Epithelial cell of prostate (primary cell): ENCODE measurements at regions not wholly inside any gene's neighbourhood (a gene's known extent, or its start where the extent isn't known, plus 50 kb on each side); places are given as distances from the start of the nearest gene placed in this dataset.

Experiments used
- DNase-seq: peaks from one replicate; pipeline ENCODE4 v3.0.0-alpha.2; 2011; ENCODE audit warnings: low read depth, low spot score
- H3K27ac ChIP-seq: fragments of 450-650 bp; 2 replicates; pipeline ENCODE4 v1.5.1; 2017; ENCODE audit warnings: mild to moderate bottlenecking

GRCh38 chr10:8224591-8224990, 170.1 kb downstream of the GATA3 start:
- no peak for DNase-seq
- no peak overlapping the region for H3K27ac ChIP-seq

GRCh38 chr10:8225187-8225586, 170.7 kb downstream of the GATA3 start:
- no peak overlapping the region for H3K27ac ChIP-seq
- DNase-seq, result no peak

GRCh38 chr10:8227246-8227645, 172.8 kb downstream of the GATA3 start:
- no peak for DNase-seq
- H3K27ac ChIP-seq, result no peak overlapping the region

DNA sequence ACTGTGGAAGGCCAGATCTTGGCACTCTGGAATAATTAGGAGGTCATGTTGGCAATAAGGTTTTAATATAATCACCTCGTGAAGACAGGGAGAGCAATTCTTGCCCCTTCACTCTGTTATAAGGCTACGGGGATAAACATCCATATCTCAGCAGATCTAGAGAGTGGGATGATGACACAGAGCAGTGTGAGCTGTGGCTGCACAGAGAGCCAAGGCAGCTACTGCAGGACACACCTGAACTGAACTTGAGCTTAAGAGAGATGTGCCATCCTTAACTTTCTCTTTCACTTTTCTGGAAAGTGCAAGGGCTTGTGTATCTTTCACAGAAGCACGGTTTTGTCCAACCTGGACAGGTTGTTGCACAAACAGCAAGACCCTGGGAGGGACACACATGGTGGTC, 174.7 kb downstream of the GATA3 start:
- no peak for DNase-seq
- no peak overlapping the region for H3K27ac ChIP-seq

GRCh38 chr10:8230902-8231301, 176.4 kb downstream of the GATA3 start:
- DNase-seq, result no peak
- H3K27ac ChIP-seq, result no peak overlapping the region

DNA sequence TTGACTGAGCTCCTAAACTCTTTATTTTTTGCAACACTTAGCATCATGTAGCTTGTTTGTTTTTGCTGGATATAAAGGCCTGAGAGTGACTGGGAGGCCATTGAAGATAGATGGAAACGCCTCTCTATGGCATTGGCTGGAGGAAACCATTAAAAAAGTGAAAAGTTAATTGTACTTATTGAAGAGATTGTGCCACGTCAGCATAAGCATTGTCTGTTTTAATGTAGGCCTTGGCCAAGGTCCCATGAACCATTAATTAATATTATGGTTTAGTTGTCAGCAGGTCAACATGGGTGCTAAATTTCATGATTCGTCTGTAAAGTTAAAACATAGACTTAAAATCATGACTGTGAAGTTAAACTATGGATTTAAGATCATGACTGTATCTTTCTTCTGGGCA, 178.6 kb downstream of the GATA3 start:
- H3K27ac ChIP-seq, result no peak overlapping the region
- DNase-seq, result no peak

DNA sequence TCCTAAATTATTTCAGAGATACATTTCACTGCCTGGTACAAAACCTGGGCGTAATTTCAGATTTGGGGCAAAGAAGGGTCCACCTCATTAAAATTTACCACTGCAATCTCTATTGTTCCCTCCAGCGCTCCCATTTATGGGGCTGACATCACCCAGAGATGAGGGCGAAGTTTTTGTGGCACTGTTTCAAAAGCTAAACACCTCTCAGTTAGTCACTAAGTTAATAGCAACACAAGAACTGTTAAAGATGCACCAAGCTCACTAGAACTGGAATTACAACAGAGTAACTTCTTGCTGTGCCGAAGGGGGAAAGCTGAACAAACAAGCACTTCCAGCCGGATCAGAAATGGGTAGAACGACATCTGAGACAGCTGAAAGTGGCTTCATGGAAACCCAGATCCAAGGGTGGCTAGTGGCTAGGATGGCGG, 179.4 kb downstream of the GATA3 start:
- no peak for DNase-seq
- no peak overlapping the region for H3K27ac ChIP-seq

GRCh38 chr10:8235253-8236027, 181.0 kb downstream of the GATA3 start:
- no peak overlapping the region for H3K27ac ChIP-seq
- DNase-seq, result no peak

DNA sequence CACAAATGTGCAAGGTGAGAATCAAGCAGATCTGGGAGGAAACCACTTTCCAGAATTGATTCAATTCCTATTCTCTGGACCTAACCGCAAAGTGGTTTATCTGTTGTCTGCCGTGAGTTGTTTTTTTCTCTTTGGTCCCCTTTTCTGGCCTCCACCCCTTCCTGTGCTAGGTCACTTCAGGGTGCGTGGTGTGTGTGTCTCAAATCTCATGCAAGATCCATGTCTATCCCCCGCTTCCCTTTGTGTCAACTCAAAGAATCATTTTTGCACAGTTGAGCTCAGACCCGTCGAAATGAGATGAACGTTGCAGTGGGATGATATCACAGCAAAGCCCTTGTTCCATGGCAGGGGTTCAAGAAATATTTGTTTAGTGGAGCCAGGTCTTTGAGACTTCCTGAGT, 184.5 kb downstream of the GATA3 start:
- no peak overlapping the region for H3K27ac ChIP-seq
- DNase-seq, result no peak

DNA sequence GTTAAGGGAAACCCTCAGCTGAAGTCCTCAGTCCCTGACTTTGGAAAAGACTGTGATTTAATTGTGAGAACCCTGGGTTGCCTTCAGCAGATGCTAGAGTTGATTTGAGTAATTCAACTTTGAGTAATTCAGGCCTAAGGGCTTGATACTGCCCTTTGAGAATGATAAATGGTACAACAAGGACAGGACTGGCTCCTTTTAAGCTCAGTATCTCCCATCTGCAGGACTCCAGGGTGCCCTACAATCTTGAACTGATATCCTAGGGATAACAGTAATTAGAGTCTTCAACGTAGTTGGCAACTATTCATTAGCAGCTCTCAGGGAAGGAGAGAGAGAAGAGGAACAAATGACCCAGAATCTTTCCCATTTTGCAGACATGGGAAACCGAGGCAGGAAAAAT, 186.4 kb downstream of the GATA3 start:
- no peak for DNase-seq
- H3K27ac ChIP-seq, result no peak overlapping the region

GRCh38 chr10:8242295-8242872, 187.9 kb downstream of the GATA3 start:
- no peak overlapping the region for H3K27ac ChIP-seq
- no peak for DNase-seq

GRCh38 chr10:8245131-8245813, 190.8 kb downstream of the GATA3 start:
- no peak for DNase-seq
- H3K27ac ChIP-seq, result no peak overlapping the region

DNA sequence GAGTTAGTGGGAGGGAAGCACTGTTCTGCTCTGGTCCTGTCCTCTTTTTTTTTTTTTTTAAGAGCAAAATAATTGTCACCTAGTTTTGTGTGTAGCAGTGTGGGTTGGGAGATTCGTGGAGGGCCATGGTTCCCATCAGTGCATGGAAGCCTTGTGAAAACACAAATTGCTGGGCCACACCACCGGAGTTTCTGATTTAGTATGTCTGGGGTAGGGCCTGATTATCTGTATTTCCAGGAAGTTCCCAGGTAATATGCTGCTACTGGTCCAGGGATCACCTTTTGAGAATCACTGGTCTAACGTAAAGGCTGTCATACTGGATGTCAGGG, 191.3 kb downstream of the GATA3 start:
- H3K27ac ChIP-seq, result no peak overlapping the region

GRCh38 chr10:8246548-8246947, 192.1 kb downstream of the GATA3 start:
- H3K27ac ChIP-seq, result no peak overlapping the region
- no peak for DNase-seq

More for the DNA sequence above, 191.3 kb downstream of the GATA3 start:
- DNase-seq, result no peak

- DNase-seq, result no peak
- H3K27ac ChIP-seq, result no peak overlapping the region
Observed at GRCh38 chr10:8247191-8247590, 192.7 kb downstream of the GATA3 start.

GRCh38 chr10:8248868-8249267, 194.4 kb downstream of the GATA3 start:
- DNase-seq, result no peak
- H3K27ac ChIP-seq, result no peak overlapping the region

DNA sequence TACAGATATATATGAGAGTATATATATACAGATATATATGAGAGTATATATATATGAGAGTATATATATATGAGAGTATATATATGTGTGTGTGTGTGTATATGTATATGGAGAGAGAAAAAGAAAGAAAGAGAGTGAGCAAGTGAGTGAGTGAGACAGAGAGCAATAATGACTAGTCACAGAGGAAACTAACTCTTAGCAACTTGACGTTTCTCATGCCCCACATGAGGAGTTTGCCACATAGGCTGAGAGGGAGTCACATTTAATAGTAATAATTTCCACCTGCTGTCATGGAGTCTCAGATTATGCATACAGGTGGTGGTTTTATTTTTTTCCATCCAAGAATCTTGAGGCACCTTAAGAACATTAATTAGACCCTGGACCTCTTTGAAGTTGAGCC, 199.9 kb downstream of the GATA3 start:
- DNase-seq, result no peak

DNA sequence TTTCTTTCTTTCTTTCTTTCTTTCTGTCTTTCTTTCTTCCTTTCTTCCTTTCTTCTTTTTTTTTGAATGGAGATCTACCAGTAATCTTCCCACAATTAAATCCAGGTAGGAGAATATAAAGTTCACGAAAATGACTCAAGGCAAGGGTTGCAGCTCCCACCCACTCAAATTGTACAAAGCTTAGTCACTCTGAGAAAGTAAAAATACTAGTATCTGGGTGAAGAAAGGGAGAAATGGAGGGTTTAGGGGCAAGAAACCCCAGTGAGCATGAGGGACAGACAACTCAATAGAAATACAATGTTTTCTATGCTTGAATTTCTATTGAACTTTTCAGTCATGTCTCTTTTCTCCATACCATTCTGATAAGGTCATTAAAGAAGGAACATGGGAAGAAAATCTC, 200.8 kb downstream of the GATA3 start:
- no peak for DNase-seq
- no peak overlapping the region for H3K27ac ChIP-seq

More for the DNA sequence above, 199.9 kb downstream of the GATA3 start:
- no peak overlapping the region for H3K27ac ChIP-seq

DNA sequence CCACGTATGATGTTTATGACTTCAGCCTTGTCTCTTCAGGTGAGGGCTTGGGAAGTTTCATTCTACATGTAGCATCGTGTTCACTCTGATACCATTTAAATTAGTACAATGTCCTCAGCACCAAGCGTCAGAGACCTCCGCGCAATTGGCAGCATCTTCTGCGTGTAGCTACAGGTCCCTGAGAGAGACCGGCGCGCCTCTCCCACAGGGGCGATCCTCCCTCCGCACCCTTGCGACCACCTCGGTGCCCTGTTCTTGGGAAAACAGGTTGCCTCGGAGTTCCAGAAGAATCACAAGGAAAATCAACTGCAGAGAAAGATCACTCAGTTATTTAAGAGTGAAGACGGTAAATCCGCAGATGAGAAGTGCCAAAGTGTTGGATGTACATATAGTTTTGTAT, 206.2 kb downstream of the GATA3 start:
- DNase-seq, result no peak

DNA sequence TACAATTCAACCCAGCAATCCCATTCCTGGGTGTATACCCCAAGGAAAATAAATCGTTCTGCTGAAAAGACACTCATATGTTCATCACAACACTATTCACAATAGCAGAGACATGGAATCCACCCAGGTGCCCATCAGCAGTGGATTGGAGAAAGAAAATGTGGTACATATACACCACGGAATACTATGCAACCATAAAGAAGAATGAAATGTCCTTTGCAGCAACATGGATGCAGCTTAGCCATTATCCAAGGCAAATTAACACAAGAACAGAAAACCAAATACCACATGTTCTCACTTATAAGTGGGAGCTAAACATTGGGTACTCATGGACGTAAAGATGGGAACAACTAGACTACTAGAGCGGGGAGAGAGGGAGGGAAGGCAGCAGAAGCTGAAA, 207.8 kb downstream of the GATA3 start:
- no peak overlapping the region for H3K27ac ChIP-seq

More for the DNA sequence above, 206.2 kb downstream of the GATA3 start:
- no peak overlapping the region for H3K27ac ChIP-seq

DNA sequence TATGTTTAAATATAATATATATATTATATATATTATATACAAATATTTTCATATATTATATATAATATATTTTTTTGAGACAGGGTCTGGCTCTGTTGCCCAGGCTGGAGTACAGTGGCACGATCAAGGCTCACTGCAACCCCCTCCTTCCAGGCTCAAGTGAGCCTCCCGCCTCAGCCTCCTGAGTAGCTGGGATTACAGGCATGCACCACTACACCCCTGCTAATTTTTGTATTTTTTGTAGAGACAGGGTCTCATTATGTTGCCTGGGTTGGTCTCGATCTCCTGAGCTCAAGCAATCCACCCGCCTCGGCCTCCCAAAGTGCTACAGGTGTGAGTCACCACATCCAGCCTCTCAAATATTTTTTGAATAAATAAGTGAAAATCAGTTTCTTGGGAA, 215.5 kb downstream of the GATA3 start:
- no peak for DNase-seq
- no peak overlapping the region for H3K27ac ChIP-seq

More for the DNA sequence above, 207.8 kb downstream of the GATA3 start:
- no peak for DNase-seq
